H1 (cell line): ENCODE measurements at regions not wholly inside any gene's neighbourhood (a gene's known extent, or its start where the extent isn't known, plus 50 kb on each side); places are given as distances from the start of the nearest gene placed in this dataset.

Experiments used
- CBX8 ChIP-seq: fragments of 300-800, 300-1000 bp; sonication (generic); IDR thresholded peaks from 2 replicates; pipeline ENCODE4 v1.7.1; 2016; ENCODE audit warnings: low read depth, low read length, borderline replicate concordance
- CEBPB ChIP-seq: IDR thresholded peaks from 2 replicates; pipeline ENCODE4 v1.6.1; 2012; ENCODE audit warnings: low read depth, low read length
- CHD7 ChIP-seq: fragments of 300-600 bp; sonication (generic); IDR thresholded peaks from 2 replicates; pipeline ENCODE4 v1.7.1; 2012; ENCODE audit warnings: low read length, moderate library complexity, mild to moderate bottlenecking, inconsistent platforms; ENCODE audit not compliant: insufficient replicate concordance
- CTCF ChIP-seq, 3 experiments: IDR thresholded peaks; 1 replicate in 2 of 3; 2 replicates in 1 of 3; pipeline versions ENCODE4 v1.5.1 to v1.6.1; 2011; ENCODE audit warnings: low read length in 3 of 3, mild to moderate bottlenecking in 3 of 3, inconsistent platforms in 2 of 3, low read depth in 1 of 3, moderate library complexity in 1 of 3; ENCODE audit not compliant: insufficient read depth in 1 of 3; ENCODE audit errors: control extremely low read depth in 1 of 3
- EZH2 ChIP-seq: fragments of 200-600 bp; sonication (generic); IDR thresholded peaks from 2 replicates; pipeline ENCODE4 v1.7.1; 2012; ENCODE audit warnings: low read depth, mild to moderate bottlenecking, moderate library complexity, low read length, inconsistent platforms; ENCODE audit not compliant: severe bottlenecking
- JUN ChIP-seq: IDR thresholded peaks from 2 replicates; pipeline ENCODE4 v1.6.1; 2011; ENCODE audit warnings: low read depth, mild to moderate bottlenecking, improper control_type of control experiment, low read length
- NANOG ChIP-seq: IDR thresholded peaks from 2 replicates; pipeline ENCODE4 v1.6.1; 2011; ENCODE audit warnings: low read length, low read depth, mild to moderate bottlenecking, inconsistent platforms; ENCODE audit not compliant: insufficient read depth, poor library complexity, severe bottlenecking
- POLR2A ChIP-seq, 2 experiments: IDR thresholded peaks; 1 replicate in 1 of 2; 2 replicates in 1 of 2; pipeline ENCODE4 v1.6.1; 2011; ENCODE audit warnings: low read depth in 2 of 2, low read length in 2 of 2, mild to moderate bottlenecking in 2 of 2; ENCODE audit errors: control extremely low read depth in 1 of 2
- SRF ChIP-seq: IDR thresholded peaks from 2 replicates; pipeline ENCODE4 v1.6.1; 2011; ENCODE audit warnings: mild to moderate bottlenecking, low read depth, low read length, moderate library complexity

DNA sequence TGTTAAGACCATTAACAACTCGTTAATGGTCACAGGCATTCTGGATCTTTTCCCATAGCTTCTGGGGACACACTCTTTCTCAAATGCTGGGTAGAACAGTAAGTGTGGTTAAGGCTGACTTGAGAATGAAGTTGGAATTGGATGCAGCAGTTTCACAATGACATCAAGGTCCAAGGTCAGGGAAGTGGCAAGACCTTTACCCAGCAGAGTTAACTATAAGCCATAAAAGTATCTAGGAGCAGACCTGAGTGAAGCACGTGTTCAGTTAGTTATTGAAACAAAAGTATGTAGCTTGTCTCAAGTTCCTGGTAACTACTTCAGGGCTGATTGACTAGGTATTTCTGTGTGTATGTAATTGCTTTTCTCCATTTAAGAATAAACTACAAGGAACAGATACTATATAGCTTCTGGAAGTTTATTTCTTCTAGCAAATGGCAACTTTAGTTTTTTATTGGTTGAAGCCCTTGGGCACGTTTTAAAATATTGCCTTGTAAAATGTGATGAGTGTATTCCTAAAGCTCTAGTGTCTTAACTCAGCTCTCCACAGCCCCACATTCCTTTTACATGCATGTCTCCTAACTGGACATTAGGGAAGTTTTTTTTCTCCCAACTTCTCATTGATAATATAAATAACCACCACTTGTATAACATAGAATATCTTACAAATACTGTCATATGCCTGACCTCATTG lies 479.0 kb upstream of the CITED2 start (continued):
- TF ChIP-seq CHD7: no peak
- TF ChIP-seq JUN: no peak
- TF ChIP-seq SRF: no peak
- no peak for TF ChIP-seq CBX8
- no peak for TF ChIP-seq CTCF (IDR thresholded peaks at IDR 0.05; ENCODE audit: control extremely low read depth in 1 of 3, insufficient read depth in 1 of 3, low read depth in 1 of 3, low read length in 3 of 3)
- TF ChIP-seq NANOG: no peak
- TF ChIP-seq CEBPB: no peak
- TF ChIP-seq POLR2A (IDR thresholded peaks at IDR 0.05; ENCODE audit: control extremely low read depth in 1 of 2, low read depth in 2 of 2, low read length in 2 of 2): no peak
- no peak for TF ChIP-seq EZH2
